ENCODE measurements at regions not wholly inside any gene's neighbourhood (a gene's known extent, or its start where the extent isn't known, plus 50 kb on each side); places are given as distances from the start of the nearest gene placed in this dataset.

DNA sequence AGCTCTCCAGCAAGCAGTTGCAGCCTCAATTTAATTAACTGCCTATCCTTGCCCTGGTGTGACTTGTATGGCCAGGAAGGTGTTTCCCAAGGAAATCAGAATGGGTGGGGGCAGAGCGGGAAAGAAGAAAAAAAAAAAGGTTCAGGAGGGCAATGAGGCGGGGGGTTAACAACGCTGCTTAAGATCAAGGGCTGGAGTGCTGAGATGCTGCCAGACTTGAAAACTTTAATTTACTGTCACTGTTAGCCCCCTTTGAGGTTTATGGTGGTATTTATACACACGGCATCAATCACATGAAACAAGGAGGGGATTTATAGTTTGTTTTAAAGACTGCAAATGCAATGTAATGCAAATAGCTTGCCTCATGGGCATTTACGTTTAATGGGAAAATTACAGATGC is 319.4 kb upstream of the NR2F2 start:
- DNase-seq (ENCODE audit: low read depth): no peak

DNA sequence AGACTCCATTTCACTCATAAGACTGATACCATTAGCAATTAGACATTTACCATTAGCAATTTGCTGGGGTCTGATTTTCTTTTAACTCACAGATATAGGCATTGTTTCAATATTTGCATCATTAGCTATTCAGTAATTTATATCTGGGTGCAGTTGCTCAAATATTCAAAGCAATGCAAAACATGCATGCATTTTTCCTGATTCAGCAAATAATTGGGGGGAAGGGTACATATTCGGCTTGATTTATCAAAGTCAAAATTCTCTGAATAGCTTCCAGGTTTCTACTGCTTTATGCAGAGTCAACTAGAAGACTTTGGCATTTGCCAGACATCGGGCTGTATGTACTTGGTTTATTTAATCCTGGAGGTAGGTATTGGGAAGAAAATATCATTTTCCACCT is 315.6 kb upstream of the NR2F2 start:
- DNase-seq (ENCODE audit: low read depth): no peak

DNA sequence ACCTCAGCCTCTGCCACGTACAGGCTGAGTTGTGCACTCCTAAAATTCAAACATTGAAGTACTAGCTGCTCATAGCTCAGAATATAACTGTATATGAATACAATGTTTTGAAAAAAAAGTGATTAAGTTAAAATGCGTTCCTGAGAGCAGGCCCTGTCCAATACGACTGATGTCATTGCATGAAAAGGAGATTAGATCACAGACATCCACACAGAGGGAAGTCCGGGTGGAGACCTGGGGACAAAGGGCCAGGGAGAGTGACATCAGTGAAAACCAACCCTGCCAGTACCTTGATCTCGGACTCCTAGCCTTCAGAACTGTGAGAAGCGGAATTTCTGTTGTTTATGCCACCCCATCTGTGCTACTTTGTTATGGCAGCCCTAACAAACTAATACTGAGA is 311.4 kb upstream of the NR2F2 start:
- DNase-seq (ENCODE audit: low read depth): no peak

DNA sequence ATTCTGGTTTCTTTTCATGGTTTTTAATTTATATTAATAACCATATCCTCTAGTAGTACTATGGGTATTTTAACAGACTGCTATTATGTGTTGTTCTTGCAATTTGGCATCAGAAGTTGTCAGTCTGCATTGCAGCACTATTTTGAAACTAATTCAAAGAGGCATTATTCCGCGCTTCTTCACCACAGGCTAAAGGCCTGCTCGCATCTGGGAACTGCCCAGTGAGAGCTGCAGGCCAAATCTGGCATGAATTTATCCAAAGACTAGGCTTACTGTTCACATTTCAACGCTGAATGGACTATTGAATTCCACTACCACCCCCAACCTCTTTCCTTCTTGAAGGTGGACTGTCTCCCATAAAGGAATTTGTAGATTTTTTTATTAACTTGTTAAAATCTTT is 310.4 kb upstream of the NR2F2 start:
- no peak for DNase-seq (ENCODE audit: low read depth)

DNA sequence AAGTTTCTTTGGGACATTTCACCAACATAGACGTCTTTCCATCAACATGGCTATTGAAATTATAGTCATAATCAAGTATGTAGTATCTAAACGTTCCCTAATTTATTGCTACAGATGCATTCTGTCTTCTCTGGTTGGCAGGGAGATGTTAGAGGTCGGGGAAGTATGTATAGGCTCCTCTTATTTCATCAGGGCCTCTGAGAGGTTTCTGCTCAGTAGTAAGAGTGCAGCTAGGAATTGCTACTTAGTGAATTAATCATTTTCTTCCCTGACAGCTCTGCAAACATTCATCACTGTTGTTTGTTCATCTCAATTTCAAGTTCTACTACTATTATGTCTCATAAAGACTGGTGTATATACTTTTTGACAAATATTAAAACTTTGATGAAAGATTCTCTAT is 309.7 kb upstream of the NR2F2 start:
- DNase-seq (ENCODE audit: low read depth): no peak

DNA sequence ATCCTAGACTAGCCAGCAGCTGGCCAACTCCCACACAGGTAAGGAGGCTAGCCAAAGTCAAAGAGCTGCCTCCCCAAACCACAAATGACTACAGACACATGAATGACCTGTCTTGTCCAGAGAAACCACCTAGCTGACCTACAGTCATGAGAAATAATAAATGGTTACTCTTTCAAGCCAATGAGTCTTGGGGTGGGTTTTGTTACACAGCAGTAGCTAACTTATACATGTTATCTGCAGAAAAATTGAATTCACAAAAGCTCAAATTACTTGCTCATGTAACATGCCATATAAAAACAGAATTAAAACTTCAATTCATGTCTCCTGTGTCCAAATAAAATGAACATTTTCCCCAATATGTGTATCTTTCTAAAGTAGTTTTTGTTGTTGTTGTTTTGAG is 307.4 kb upstream of the NR2F2 start:
- no peak for DNase-seq (ENCODE audit: low read depth)

DNA sequence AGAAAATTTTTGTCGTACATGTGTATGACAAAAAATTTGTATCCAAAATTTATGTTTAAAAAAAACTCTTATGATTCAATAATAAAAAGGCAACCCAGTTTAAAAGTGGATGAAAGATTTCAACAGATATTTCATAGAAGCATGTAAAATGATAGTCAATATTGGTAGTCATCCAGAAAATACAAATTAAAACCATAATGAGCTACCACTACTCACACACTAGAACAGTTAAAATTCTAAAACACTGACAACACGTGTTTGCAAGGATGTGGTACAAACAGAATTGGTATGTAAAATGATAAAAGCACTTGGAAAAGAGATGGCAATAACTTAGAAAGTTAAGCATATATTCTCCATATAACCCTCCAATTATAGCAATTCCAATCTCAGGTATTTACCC is 303.0 kb upstream of the NR2F2 start:
- no peak for DNase-seq (ENCODE audit: low read depth)

DNA sequence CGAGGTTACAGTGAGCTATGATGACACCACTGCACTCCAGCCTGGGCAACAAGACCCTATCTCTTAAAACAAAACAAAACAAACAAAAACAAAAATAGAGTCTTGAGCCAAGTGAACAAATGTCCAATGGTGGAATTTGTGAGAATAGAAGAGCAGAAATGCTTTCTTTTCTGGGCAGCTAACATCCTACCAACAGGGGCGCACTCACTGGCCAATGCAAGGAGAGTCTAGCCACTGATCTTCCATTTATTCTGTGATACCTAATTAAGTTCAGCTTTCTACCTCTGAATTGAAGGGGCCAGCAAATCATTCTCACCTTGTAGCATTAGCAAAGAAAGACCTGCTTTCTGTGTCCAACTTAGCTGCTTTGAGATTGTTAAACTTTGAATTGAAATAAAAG is 301.9 kb upstream of the NR2F2 start:
- no peak for DNase-seq (ENCODE audit: low read depth)

DNA sequence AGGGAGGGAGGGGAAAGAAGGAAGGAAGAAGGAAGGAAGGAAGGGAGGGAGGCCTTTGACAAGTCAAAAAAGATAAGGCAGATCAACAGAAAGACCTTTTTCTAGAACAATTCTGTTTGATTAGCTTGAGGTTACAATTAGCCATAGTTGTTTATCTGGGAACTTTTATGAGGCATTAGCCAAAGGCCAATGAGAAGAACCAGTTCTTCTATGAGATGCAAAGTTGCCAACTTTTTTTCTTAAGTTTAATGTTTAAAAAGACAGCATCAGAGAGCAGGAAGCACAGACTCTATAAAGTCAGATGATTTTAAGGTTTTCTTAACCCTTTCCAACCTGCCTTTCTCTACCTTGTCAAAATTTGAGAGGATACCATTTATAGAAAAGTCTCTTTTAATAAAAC is 301.3 kb upstream of the NR2F2 start:
- no peak for DNase-seq (ENCODE audit: low read depth)

DNA sequence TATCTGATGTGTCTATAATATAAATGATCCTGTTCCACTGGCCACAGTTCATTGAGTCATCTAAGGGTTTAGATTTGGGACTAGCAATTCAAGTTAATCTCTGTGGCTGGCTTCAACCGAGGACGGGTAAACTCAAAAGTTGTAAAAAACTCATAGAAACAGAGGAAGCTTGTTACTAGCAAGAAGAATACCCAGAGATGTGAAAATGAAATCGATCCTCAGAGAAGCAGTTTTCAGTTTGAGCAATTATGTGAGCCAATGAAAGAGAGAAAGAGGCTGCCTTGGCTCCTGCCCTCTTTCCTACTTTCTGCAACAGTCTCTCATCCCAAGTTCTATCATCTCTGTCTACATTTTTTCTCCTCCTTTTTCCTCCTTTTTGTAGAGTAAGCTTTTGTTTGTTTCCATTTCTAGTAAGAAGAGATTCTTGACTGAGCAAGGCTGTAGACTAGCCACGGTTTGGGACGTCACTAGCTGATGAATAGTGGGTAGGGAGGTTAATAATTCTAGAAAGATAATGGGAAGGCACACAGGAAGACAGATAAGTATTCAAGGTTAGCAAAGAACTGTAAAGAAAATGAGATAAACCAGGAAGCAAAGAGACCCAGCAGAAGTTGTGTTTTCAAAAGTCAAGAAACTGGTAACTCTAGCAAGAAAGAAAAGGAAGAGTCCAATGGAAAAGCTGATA is 298.9 kb upstream of the NR2F2 start:
- DNase-seq (ENCODE audit: low read depth): no peak

DNA sequence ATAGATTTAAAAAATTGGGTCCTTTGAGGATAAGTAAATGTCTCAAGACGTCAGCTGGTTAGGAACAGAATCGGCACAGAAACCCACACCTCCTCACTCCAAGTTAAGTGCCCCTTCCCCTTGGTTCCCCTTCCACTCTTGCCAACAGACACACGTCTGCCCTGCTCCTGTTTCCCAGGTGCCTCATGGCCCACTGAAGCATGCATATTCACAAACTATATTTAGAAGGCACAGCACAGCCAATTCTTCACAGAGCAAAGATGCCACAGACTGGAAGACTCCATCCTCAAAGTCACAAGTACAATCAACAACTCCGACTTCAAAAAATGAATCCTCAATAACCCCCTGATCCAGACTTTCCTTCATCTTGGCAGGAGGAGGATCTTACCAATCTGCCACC is 295.4 kb upstream of the NR2F2 start:
- DNase-seq (ENCODE audit: low read depth): no peak

DNA sequence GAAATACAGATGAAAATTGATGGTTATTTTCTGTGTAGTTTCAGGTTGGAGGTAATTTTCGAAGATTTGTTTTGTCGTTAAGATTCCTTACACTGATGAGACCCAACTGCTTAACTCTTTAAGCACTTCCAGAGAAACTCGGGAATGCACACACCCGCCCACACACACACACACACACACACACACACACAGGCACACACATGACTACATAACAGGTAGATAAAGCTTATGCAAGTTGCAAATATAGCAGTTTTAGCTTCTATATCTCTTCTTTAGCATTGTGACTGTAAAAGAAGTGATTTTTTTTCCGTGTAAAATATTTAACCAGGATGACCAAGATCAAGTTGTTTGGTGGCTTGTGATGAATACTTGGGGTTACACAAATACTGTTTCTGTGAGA is 294.9 kb upstream of the NR2F2 start:
- DNase-seq (ENCODE audit: low read depth): no peak

DNA sequence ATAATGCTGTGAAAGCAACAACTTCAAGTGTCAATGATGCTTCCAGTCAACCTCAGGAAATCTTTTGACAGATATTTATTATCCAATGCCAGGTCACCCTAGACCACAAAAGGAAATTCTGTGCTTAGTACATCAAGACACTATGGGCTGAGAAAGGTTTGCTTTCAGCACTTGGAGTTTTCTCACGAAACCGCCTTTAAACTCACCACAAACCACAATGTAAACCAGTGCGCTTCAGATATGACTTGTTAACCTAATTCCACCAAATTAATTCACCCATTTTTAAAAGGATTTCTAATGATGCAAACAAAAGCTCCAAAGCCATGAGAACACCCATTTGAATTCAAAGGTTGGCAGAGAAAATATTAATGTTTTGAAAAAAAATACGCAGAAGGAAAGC is 292.9 kb upstream of the NR2F2 start:
- DNase-seq (ENCODE audit: low read depth): no peak

DNA sequence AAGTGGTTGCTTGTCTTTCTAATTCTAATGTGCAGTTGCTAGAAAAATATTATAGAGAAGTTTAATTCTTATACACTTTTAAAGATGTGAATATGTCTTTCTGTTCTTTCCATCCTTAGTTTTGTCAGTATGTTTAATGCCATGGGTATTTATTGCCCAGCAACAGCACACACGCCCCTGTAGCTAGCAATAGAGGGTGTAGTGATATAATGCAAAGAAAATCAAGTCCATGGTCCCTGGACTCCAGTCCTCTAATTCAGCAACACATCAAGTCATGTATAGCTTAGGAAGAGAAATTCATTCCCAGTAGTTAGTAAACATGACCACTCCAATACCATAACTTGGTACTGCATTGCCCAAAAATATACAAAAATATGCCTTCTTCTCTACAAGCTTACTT is 292.4 kb upstream of the NR2F2 start:
- no peak for DNase-seq (ENCODE audit: low read depth)

DNA sequence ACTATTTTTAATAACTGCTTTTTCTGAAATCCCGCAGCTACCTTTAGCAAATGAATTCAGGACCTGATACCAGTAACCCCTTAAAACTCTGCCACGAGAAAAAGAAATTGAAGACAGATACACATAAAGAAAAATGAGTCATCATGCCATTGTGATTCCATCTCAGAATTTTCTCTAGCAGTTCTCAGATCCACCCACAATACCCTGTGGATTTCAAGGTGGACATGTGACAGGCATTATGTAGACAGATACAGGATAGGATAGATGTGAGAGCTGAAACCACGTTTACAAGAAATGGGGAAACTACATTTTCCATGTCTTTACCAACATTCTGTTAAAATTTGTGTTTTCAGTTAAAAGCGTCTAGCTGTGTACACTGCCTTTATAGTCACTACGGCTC is 291.9 kb upstream of the NR2F2 start:
- no peak for DNase-seq (ENCODE audit: low read depth)

DNA sequence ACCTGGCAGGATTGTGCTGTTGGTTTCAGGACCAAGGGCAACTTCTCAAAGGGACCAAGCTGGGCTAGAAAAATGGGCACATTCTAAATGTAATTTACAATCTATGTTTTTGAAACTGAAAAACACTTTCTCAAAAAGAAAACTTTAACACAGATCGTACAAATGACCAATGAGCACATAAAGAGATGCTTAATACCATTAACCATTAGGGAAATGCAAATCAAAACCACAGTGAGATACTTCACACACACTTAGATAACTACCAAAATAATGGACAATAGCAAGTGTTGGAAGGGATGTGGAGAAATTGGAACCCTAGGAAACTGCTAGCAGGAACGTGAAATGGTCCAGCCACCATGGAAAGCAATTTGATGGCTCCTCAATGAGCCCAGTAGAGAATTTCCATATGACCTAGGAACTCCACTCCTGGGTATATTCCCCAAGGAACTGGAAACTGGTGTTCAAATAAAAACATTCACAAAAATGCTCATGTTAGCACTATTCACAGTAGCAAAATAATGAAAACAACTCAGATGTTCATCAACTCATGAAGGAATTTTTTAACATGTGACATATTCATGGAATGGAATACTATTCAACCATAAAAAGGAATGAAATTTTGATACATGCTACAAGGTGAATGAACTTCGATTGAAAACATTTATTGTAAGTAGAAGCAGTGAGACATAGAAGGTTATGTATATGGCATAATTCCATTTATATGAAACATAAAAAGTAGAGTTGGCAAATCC is 288.3 kb upstream of the NR2F2 start:
- DNase-seq (ENCODE audit: low read depth): no peak

DNA sequence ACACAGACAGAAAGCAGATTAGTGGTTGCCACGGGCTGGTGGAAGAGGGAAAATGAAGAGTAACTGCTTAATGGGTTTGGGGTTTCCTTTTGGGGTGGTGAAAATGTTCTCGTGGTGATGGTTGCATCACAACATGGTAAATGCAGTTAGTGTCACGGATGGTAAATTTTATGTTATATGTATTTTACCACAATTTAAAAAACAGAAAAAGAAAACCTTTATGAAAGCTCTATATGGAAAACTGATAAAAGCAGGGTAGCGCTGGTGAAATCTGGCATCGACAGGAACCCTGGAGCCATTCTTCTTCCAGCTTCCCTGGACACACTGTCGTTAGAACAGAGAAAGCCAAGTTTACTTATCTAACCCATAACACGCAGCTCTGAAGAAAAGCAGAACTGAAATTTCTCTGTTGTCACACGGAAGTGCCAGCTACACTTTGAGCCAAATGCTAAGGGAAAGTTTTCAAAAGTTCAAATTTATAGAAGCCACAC is 287.7 kb upstream of the NR2F2 start:
- DNase-seq (ENCODE audit: low read depth): no peak

DNA sequence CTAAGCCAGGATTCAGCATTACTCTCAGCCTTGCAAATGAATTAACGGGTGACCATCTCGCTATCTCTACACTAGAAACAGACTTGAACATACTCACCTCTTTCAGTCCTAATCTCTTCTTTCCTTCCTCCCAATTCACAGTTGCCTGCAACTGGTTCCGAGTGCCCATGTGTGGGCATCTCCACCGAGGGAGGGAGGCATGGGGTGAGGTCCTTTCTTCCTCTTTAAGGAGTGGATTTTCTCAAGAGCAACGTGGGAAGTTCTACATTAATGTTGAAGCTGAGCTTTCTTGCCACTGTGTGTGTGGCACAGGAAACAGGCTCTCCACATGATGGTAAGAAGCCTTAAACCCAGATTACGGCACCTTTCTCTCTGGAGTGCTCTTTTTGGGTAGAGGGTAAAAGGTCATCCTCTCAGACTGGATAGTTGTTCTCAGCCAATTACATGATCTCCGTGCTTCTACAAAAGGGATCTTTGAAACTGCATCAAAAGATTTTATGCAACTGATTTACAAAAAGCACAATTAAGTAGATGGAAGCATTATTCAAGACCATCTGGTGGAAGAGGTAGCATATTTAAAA is 286.8 kb upstream of the NR2F2 start:
- DNase-seq (ENCODE audit: low read depth): no peak

DNA sequence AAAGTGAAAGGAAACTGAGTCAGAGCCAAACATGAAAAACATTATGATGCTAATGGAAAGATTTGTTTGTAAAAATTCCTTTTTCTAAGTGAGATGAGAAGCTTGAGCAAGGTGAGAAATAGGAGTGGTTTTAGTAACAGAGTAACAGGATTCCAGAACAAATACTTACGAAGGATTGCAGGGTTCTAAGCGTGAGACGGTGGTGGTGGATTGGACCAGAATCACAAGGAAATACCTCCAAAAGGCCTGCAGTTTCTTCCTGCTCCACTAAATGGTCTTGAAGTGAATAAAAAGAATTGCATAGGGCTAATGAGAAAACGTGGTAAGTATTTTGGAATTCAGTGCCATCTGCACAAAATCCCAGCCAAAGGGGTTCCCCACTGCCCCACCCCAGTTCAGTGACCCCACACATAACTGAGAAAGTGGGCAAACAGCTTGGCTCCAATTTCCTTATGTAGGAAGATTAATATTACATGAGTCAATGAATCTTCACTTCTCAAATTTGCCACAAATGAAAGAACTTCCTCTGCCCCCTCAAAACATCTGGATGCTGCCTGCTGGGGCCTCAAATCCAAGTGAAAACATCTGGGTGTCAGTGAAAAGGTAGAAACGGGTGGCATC is 283.8 kb upstream of the NR2F2 start:
- DNase-seq (ENCODE audit: low read depth): no peak

DNA sequence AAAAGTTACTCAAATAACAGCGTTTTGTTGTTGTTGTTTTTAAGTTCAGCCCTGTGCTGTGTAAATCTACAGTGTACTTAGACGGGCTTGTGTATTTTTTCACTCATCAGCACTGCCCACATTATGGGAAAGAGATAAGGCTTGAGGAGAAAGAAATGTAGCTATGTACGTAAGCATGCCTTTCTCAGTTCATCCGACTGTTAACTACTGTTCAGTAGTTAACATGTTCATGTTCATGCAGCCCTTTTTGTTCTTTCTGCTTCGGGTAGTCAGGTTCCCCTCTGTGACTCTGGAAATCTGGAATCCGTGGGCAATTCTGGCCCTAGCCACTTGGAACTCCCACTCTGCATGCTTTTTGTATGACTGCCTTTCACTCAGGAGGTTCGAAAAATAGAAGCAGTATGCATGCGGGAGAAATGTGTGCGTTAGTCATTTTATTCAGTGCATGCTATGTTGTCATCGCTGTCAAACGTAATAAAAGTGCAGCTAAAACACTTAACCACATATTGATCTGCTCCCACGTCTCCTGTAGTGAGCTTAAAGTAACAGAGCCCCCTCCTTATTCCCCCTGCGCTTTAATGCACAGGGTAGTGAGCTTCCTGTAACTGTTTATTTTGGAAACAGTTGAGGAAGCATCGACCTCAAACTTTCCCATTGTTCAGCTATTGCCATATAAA is 283.1 kb upstream of the NR2F2 start:
- no peak for DNase-seq (ENCODE audit: low read depth)

DNA sequence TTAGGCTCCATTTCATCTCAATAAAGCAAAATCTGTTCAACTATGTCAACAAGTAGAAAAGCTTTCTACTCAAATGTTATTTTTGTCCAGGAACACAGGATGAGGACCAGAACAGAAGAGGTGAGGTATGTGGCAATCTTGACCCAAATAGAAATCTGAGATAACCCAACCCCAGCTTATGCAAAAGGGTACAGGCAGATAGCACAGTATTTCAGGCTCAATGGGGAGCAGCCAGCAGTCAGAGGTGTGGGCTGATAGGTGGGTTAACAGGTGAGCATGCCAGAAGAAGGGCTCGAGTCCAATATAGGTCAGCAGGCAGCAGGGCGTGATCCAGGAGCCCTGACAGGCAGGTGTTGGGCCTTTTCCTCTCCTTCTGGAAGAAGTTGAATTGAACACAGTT is 281.2 kb upstream of the NR2F2 start:
- DNase-seq (ENCODE audit: low read depth): no peak

DNA sequence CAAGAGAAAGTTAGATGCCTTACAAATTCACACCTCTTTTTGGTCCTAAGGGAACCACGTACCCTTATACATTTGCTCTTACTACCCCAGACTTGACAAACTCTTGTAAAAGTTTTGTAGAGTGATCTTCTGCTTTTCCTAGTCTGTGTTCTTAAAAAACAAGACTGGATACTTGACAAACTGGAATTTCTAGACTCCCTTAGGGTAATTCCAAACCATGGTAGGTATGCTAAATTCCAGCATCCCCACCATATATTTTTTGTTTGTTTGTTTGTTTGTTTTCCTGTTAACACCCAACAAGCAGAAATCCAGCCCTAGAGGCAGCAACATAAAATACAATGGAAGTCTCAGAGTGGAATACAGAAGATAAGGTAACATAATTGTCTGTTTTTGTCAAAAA is 280.7 kb upstream of the NR2F2 start:
- DNase-seq (ENCODE audit: low read depth): no peak

DNA sequence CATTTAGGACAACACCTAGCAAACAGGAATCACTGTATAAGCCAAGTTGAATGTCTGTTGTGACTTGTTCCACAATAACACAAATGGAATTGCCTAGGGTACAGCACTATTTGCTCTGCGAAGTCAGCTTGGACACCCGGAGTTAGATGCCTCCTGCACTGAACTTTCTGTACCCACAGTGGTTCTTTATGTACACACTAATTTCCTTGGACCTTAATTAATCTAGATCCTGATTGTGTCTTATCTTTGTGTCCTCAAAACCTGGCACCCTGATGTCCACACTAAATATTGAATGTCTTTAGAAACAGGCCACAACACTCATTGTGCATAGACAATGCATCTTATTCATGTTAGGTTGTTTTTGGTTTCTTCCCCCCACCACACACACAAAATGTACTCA is 278.9 kb upstream of the NR2F2 start:
- no peak for DNase-seq (ENCODE audit: low read depth)
